ENCODE measurements at regions not wholly inside any gene's neighbourhood (a gene's known extent, or its start where the extent isn't known, plus 50 kb on each side); places are given as distances from the start of the nearest gene placed in this dataset.
A peak's percentile ranks its signal among the peaks of the same experiment; 100 is the strongest.

GRCh38 chr16:85541181-85541580, 71.9 kb upstream of the GSE1 start:
- Histone ChIP-seq H3K27me3 (ENCODE audit: insufficient read depth) (no peaks in the 10 kb centered on the region), H3K4me1 (ENCODE audit: control insufficient read depth in 1 of 2, insufficient read depth in 2 of 2, low read depth in 1 of 2, low read length in 1 of 2) (peaks cover 0 to 54% of the 10 kb centered on the region in 2 experiments; a peak in 1 of 4 replicates), H3K9me3 (no peaks in the 10 kb centered on the region), H3K4me2 (no peak overlapping the region), H3K4me3 (ENCODE audit: low read depth in 2 of 2, low read length in 1 of 2) (no peak overlapping the region), H3K9ac (no peak overlapping the region), H2AFZ (ENCODE audit: low read depth) (no peak overlapping the region), H3K27ac (ENCODE audit: low read depth in 2 of 2, low read length in 1 of 2) (peak overlapping the region in 1 of 2 experiments; percentile 24; a peak in 1 of 4 replicates), H3K79me2 (ENCODE audit: insufficient read depth) (no peaks in the 10 kb centered on the region), H3K9me2 (no peaks in the 10 kb centered on the region), H3K36me3 (replicated peaks in 1 of 2; ENCODE audit: control insufficient read depth in 1 of 2, insufficient read depth in 2 of 2, low read length in 1 of 2) (no peaks in the 10 kb centered on the region), H3F3A (replicated peaks; ENCODE audit: insufficient read depth) (no peaks in the 10 kb centered on the region), H4K20me1 (ENCODE audit: insufficient read depth) (no peaks in the 10 kb centered on the region)
- DNase-seq: no peak
- no peak for TF ChIP-seq TCF12 (IDR thresholded peaks at IDR 0.05)
- TF ChIP-seq RFX5 (IDR thresholded peaks at IDR 0.05; ENCODE audit: low read length): no peak
- TF ChIP-seq FOSL2 (IDR thresholded peaks at IDR 0.05; ENCODE audit: borderline replicate concordance, low read depth): no peak
- no peak for TF ChIP-seq TAF1 (IDR thresholded peaks at IDR 0.05; ENCODE audit: borderline replicate concordance, low read depth, low read length)
- no peak for TF ChIP-seq RCOR1 (IDR thresholded peaks at IDR 0.05; ENCODE audit: low read length)
- TF ChIP-seq PBX3 (IDR thresholded peaks at IDR 0.05): no peak
- no peak for TF ChIP-seq GABPA (IDR thresholded peaks at IDR 0.05; ENCODE audit: low read depth)
- no peak for TF ChIP-seq RXRA (IDR thresholded peaks at IDR 0.05; ENCODE audit: borderline replicate concordance, low read depth)
- TF ChIP-seq, protein P1, sequence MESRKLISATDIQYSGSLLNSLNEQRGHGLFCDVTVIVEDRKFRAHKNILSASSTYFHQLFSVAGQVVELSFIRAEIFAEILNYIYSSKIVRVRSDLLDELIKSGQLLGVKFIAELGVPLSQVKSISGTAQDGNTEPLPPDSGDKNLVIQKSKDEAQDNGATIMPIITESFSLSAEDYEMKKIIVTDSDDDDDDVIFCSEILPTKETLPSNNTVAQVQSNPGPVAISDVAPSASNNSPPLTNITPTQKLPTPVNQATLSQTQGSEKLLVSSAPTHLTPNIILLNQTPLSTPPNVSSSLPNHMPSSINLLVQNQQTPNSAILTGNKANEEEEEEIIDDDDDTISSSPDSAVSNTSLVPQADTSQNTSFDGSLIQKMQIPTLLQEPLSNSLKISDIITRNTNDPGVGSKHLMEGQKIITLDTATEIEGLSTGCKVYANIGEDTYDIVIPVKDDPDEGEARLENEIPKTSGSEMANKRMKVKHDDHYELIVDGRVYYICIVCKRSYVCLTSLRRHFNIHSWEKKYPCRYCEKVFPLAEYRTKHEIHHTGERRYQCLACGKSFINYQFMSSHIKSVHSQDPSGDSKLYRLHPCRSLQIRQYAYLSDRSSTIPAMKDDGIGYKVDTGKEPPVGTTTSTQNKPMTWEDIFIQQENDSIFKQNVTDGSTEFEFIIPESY (IDR thresholded peaks at IDR 0.05; ENCODE audit: borderline replicate concordance, low read depth): no peak
- ChIA-PET CTCF (interaction anchor here (3.0 to 6.3 kb wide), 3 partner anchors 11 to 14 kb away, joined by 13 to 48 read pairs (median 43); no protein-coding TSS in a partner anchor), POLR2A (interaction anchor here (0.7 kb wide), 1 partner anchor 27 kb away, joined by 3 read pairs; no protein-coding TSS in a partner anchor)
- WGBS (ENCODE audit: low lambda C conversion rate): 70% methylated on average over 3 of the region's 8 CpGs

DNA sequence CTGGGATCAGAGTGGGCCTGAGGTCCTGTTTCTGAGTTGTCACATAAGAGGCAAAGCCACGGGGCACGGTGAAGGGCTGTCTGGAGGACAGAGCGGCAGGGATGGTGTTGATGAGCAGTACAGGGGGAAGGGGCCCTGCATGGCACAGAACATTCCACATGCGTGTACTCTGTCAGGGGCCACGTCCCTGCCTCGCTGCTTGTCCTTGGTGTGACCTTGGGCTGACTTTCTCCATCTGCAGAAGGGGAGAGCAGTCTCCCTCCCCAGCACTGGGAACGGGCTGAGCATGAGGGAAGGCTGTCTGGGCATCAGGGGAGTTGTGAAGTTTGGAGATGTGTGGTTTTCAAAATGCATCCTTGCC, 71.5 kb upstream of the GSE1 start:
- Histone ChIP-seq H3K79me2 (ENCODE audit: insufficient read depth) (no peaks in the 10 kb centered on the region), H3K27ac (ENCODE audit: low read depth in 2 of 2, low read length in 1 of 2) (peak overlapping the region in 1 of 2 experiments; percentile 24; a peak in 1 of 4 replicates), H3K27me3 (ENCODE audit: insufficient read depth) (no peaks in the 10 kb centered on the region), H4K20me1 (ENCODE audit: insufficient read depth) (no peaks in the 10 kb centered on the region), H3K9ac (no peak overlapping the region), H3K4me3 (ENCODE audit: low read depth in 2 of 2, low read length in 1 of 2) (no peak overlapping the region), H3F3A (replicated peaks; ENCODE audit: insufficient read depth) (no peaks in the 10 kb centered on the region), H2AFZ (ENCODE audit: low read depth) (no peak overlapping the region), H3K9me2 (no peaks in the 10 kb centered on the region), H3K4me2 (no peak overlapping the region), H3K9me3 (no peaks in the 10 kb centered on the region), H3K36me3 (replicated peaks in 1 of 2; ENCODE audit: control insufficient read depth in 1 of 2, insufficient read depth in 2 of 2, low read length in 1 of 2) (no peaks in the 10 kb centered on the region), H3K4me1 (ENCODE audit: control insufficient read depth in 1 of 2, insufficient read depth in 2 of 2, low read depth in 1 of 2, low read length in 1 of 2) (peaks cover 0 to 49% of the 10 kb centered on the region in 2 experiments; a peak in 1 of 4 replicates)
- ChIA-PET POLR2A (interaction anchor here (0.7 kb wide), 1 partner anchor 27 kb away, joined by 3 read pairs; no protein-coding TSS in a partner anchor), CTCF (interaction anchor here (0.9 to 6.3 kb wide), 5 partner anchors 9 to 81 kb away, joined by 3 to 43 read pairs (median 6); no protein-coding TSS in a partner anchor)
- no peak for DNase-seq
- TF ChIP-seq FOSL2 (IDR thresholded peaks at IDR 0.05; ENCODE audit: borderline replicate concordance, low read depth): no peak
- no peak for TF ChIP-seq RAD21 (IDR thresholded peaks at IDR 0.05; ENCODE audit: low read length)
- no peak for TF ChIP-seq JUND (IDR thresholded peaks at IDR 0.05)
- TF ChIP-seq TEAD4 (IDR thresholded peaks at IDR 0.05; ENCODE audit: borderline replicate concordance, insufficient read depth): no peak
- no peak for TF ChIP-seq MXI1 (IDR thresholded peaks at IDR 0.05; ENCODE audit: low read depth, low read length)
- 100% methylated on average over 1 of the region's 7 CpGs for WGBS (ENCODE audit: low lambda C conversion rate)
